ENCODE measurements at regions not wholly inside any gene's neighbourhood (a gene's known extent, or its start where the extent isn't known, plus 50 kb on each side); places are given as distances from the start of the nearest gene placed in this dataset.
"Not testable (repeated sequence)": the region's sequence is repeated elsewhere in the genome, so short reads cannot be mapped to it uniquely, and the experiment has no call there.

DNA sequence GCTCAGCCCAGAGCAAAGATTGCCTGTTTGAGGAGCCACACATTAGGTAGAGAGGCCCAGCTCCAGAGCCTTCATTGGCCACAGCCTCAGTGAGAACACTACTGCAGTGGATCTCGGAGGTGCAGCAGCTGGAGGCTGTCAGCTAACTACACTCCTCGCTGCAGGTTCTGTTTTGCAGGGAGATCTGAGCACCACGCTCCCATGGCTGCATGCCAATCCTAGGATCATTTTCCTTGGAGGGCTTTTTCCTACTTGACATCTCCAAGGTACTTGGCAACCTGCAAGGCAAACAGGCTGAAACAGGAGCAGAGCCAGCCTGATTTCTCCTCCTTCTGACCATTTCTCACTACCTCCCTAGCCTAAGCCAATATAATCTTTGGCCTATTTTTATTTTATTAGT lies 69.2 kb downstream of the ASCL1 start:
- not testable (repeated sequence) for TF ChIP-seq ZNF274 (IDR thresholded peaks at IDR 0.05; ENCODE audit: low read depth, low read length); YY1 (IDR thresholded peaks at IDR 0.05; ENCODE audit: insufficient read depth, insufficient read length)

All from NT2/D1 (cell line).